Mesodermal cell (in vitro differentiated cells): ENCODE measurements at regions not wholly inside any gene's neighbourhood (a gene's known extent, or its start where the extent isn't known, plus 50 kb on each side); places are given as distances from the start of the nearest gene placed in this dataset.
"Not testable (repeated sequence)": the region's sequence is repeated elsewhere in the genome, so short reads cannot be mapped to it uniquely, and the experiment has no call there.

Experiments used
- H3K27ac ChIP-seq: 2 replicates; pipeline ENCODE4 v1.7.0; 2013; ENCODE audit warnings: mild to moderate bottlenecking, low read depth, low read length, moderate library complexity; ENCODE audit not compliant: severe bottlenecking
- H3K36me3 ChIP-seq: 2 replicates; pipeline ENCODE4 v1.7.1; 2013; ENCODE audit warnings: mild to moderate bottlenecking, low read length, moderate library complexity; ENCODE audit not compliant: control insufficient read depth, insufficient read depth
- H3K4me1 ChIP-seq: one replicate; pipeline ENCODE4 v1.7.1; 2013; ENCODE audit warnings: mild to moderate bottlenecking, low read length; ENCODE audit not compliant: insufficient read depth, control insufficient read depth, poor library complexity, severe bottlenecking
- H3K4me3 ChIP-seq: 2 replicates; pipeline ENCODE4 v1.7.0; 2013; ENCODE audit warnings: low read length, control low read depth, mild to moderate bottlenecking; ENCODE audit not compliant: insufficient read depth, poor library complexity, severe bottlenecking; ENCODE audit errors: extremely low read depth
- H3K9me3 ChIP-seq: 2 replicates; pipeline ENCODE4 v1.7.1; 2013; ENCODE audit warnings: mild to moderate bottlenecking, low read length, moderate library complexity; ENCODE audit not compliant: control insufficient read depth
- WGBS, 2 experiments: methylation state at CpG; one replicate each; pipeline ENCODE4 v1.1.5; 2013; ENCODE audit warnings: missing lambda C conversion rate in 2 of 2; ENCODE audit not compliant: insufficient coverage in 2 of 2; 5-methylcytosine and 5-hydroxymethylcytosine counted together

DNA sequence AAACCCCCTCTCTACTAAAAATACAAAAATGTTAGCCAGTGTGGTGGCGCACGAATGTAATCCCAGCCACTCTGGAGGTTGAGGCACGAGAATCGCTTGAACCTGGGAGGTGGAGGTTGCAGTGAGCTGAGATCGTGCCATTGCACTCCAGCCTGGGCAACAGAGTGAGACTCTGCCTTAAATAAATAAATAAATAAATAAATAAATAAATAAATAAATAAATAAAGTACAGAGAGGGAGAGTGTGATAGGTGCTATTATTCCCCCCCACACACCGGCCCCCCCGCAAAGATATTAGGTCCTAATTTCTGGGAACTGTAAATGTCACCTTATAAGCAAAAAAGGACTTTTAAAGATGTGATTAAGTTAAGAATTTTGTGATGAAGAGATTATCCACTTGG, 291.0 kb downstream of the CCER1 start:
- H3K4me3 ChIP-seq, H3K4me1 ChIP-seq, H3K27ac ChIP-seq, H3K36me3 ChIP-seq, H3K9me3 ChIP-seq: not testable (repeated sequence)
- WGBS, 2 experiments, result no CpG with 5 or more reads among the region's 7 CpGs

DNA sequence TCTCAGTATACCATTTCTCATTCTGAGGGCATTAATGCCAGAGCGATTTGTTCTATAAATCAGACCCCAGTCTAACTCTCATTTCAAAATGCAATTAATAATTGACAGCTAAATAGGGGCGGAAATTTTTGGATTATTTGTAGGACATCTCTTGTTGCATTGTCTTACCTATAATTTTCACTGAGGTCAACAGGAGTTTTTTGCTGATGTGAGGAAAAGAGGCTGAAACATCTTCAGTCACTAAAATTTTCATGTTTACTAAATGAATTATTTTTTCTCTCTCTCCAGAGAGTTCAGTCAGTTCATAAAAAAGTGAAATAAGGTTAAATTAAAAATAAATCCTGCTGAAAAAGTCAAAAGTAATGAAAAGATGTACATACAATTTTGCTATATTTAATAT, 295.9 kb downstream of the CCER1 start:
- Histone ChIP-seq H3K4me1 (no peaks in the 10 kb centered on the region), H3K4me3 (no peak overlapping the region), H3K9me3 (no peaks in the 10 kb centered on the region), H3K36me3 (no peaks in the 10 kb centered on the region), H3K27ac (no peak overlapping the region)
- no CpG with 5 or more reads among the region's 2 CpGs for WGBS, 2 experiments

DNA sequence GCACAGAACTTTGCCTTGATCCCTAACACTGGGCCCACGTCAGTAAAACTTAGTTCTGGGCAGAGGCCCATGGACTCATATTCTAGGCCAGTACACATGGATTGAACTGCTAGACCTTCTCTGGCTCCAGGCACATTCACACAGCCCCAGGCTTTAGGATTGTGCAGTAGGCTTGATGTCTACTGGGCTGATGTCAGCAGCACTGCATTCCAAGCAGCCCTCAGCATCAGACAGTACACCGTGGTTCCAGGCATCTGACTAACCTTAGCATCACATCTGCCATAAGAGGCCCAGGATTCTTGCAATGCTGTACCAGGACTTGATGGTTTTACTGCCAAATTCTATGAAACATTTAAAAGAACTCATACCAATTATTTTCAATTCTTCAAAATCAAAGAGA, 301.9 kb downstream of the CCER1 start:
- Histone ChIP-seq H3K36me3 (no peaks in the 10 kb centered on the region), H3K4me1 (no peaks in the 10 kb centered on the region), H3K27ac (no peak overlapping the region), H3K4me3 (no peak overlapping the region), H3K9me3 (no peaks in the 10 kb centered on the region)
- 80 to 85% methylated on average over 2 of the region's 2 CpGs for WGBS, 2 experiments

DNA sequence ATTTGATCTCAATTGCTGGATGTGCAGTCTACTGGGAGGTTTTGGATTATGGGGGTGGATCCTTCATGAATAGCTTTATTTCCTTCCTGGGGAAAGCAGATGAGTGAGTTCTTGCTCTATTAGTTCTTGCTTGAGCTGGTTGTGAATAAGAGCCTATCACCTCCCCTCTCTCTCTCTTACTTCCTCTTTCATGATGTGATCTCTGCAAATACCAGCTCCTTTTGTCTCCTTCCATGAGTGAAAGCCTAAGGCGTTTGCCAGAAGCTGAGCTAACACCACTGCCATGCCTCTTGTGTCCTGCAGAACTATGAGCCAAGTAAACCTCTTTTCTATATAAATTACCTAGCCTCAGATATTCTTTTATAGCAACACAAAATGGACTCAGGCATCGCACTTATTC, 302.7 kb downstream of the CCER1 start:
- Histone ChIP-seq H3K27ac (no peak overlapping the region), H3K4me3 (no peak overlapping the region), H3K9me3 (no peaks in the 10 kb centered on the region), H3K4me1 (no peaks in the 10 kb centered on the region), H3K36me3 (no peaks in the 10 kb centered on the region)
- WGBS, 2 experiments, result 60% methylated on average over 1 of the region's 2 CpGs; no CpG with 5 or more reads in 1 of the 2 experiments

DNA sequence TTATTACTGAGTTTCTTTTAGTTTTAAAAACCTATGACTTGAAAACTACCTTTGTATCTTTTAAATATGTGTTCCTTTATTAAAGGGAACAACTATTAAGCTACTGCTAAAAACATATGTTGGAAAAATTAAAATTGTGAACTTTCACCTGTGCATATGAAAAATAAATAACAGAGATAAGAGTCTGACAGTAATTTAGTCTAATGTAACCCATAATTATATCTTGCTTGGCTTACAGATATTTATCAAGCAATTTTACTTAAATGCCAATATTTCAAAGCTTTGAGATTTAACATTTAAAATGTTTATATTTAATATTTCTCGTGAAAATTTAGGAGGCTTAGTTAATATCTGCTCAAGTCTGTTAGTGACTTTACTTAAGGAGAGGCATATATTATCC, 309.8 kb downstream of the CCER1 start:
- no peak overlapping the region for H3K4me3 ChIP-seq
- H3K4me1 ChIP-seq, result no peaks in the 10 kb centered on the region
- no peak overlapping the region for H3K27ac ChIP-seq
- H3K36me3 ChIP-seq, result no peaks in the 10 kb centered on the region
- no CpG with 5 or more reads among the region's 1 CpG for WGBS, 2 experiments
- no peaks in the 10 kb centered on the region for H3K9me3 ChIP-seq

DNA sequence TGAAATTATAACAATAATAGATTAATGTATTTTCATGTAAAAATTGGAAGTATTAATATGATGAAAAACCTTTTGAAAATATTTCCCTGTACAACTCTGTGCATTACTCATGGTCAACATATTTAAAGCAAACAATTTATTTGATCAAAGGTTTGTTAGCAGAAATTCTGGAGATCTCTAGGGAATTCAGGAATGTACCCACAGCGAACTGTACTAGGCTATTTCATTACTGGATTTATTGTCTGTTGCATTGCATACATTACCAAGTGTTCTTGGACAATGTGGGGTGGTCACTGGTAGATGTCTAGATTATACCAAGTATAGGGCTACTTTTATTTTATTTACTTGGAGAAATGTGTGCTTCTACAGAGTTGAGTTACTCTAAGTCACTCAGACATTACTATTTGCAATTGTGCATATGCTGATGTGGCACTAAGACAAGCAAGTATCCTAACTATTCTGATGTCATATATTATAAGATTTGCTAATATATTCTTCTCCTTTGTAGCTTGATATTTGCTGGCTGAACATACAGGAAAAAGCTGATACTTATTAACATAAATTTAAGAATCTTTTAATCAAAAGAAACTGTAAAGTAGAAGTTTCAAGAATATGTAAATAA, 323.3 kb downstream of the CCER1 start:
- Histone ChIP-seq H3K9me3 (peaks cover 10% of the 10 kb centered on the region), H3K4me1 (no peaks in the 10 kb centered on the region), H3K27ac (no peak overlapping the region), H3K4me3 (no peak overlapping the region), H3K36me3 (no peaks in the 10 kb centered on the region)
- WGBS, 2 experiments, result 0% methylated on average over 1 of the region's 1 CpG; no CpG with 5 or more reads in 1 of the 2 experiments

DNA sequence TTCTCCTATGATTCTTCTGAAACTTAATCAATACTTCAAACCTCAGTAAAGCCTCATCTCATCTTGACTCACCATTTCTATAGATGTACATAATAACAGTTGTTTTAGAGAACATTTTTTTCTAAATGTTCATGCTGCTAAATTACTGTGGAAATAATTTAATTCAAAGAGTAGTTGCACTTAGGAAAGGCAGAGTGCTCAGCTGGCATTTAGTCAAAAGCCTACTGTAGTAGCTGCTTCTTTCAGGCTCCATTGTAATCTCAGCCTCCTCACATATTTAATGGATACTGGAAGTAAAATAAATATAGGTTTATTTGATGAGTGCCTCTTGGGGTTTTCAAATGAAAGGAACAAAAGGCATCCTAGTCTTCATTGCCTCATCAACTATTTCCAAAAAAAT, 325.0 kb downstream of the CCER1 start:
- Histone ChIP-seq H3K4me1 (no peaks in the 10 kb centered on the region), H3K4me3 (no peak overlapping the region), H3K36me3 (no peaks in the 10 kb centered on the region), H3K27ac (no peak overlapping the region), H3K9me3 (peaks cover 10% of the 10 kb centered on the region)

DNA sequence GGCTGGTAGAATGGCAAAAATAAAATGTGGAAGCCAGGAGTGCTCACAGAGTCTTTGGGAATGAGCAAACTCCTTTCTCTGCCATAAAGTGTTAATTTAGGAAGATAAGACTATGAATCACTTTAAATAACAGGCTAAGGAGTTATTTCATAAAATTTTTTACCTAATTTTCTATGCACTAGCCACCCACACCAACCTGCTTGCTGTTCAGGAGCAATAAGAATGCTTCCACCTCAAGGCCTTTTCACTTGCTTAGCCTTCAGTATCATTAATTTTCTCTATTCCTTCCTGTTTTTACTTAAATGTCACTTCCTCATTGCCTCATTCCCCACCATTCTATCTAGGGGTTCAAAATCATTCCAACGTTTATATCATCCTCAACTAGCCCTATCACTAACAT, 326.8 kb downstream of the CCER1 start:
- Histone ChIP-seq H3K4me3 (no peak overlapping the region), H3K4me1 (peaks cover under 1% of the 10 kb centered on the region), H3K9me3 (peaks cover 3% of the 10 kb centered on the region), H3K27ac (no peak overlapping the region), H3K36me3 (no peaks in the 10 kb centered on the region)
- 100% methylated on average over 1 of the region's 1 CpG for WGBS, 2 experiments

DNA sequence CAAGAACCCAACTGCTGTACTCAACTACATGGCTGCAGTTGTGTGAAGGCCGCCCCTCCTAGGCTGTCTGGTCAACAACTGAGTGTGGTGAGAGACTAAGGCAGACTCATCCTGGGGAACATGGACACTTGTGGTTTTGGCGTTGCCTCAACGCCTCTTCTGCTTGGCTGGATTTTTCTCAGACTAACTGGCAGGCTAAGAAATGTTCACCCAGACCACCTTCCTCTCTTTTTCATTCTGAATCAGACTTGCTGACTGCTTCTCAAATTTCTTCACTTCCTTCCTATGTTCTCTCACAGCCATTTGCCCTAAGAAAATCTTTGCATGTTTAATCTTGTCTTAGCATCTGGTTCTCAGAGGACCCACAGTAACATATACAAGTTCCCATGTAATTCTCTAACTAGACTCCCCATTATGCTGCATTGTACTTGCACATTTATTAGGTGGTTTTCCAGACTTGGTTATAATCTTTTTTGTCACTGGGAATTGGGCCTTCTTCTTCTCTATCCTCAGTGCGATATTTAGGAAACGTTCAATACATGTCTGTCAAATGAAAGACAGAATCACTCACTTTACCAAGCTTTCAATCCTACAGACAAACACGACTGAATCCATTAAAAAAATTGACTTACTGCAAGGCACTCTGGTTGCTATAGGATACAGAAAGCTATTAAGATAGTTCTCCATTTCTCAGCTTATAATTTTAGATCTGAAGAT, 327.6 kb downstream of the CCER1 start:
- 85 to 95% methylated on average over 4 of the region's 6 CpGs for WGBS, 2 experiments
- Histone ChIP-seq H3K4me1 (peaks cover 9% of the 10 kb centered on the region), H3K4me3 (no peak overlapping the region)

DNA sequence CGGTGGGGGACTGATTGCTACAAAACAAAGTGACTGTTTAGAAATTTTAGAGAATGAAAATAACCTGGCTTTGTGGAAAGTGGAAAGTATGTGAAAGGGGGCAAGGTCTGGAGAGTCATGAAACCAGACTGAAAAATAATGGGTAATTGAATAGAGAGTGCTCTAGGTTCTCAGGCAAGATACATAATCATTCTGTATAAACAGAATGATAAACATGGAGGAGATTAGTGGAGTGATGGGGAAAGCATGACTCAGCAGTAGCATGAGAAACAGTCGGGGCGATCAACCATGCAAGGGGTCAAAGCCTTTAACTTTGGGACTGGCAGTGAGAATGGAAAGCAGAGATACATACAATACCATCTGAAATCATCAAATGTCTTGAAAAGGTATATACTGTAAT, 332.5 kb downstream of the CCER1 start:
- peak overlapping the region; percentile 58 for H3K27ac ChIP-seq
- no peaks in the 10 kb centered on the region for H3K36me3 ChIP-seq
- H3K4me1 ChIP-seq, result peaks cover 16% of the 10 kb centered on the region
- H3K9me3 ChIP-seq, result no peaks in the 10 kb centered on the region
- no peak overlapping the region for H3K4me3 ChIP-seq
- WGBS, 2 experiments, result 93 to 100% methylated on average over 1 of the region's 3 CpGs

More for the DNA sequence above, 327.6 kb downstream of the CCER1 start:
- no peaks in the 10 kb centered on the region for H3K9me3 ChIP-seq
- no peaks in the 10 kb centered on the region for H3K36me3 ChIP-seq
- no peak overlapping the region for H3K27ac ChIP-seq

DNA sequence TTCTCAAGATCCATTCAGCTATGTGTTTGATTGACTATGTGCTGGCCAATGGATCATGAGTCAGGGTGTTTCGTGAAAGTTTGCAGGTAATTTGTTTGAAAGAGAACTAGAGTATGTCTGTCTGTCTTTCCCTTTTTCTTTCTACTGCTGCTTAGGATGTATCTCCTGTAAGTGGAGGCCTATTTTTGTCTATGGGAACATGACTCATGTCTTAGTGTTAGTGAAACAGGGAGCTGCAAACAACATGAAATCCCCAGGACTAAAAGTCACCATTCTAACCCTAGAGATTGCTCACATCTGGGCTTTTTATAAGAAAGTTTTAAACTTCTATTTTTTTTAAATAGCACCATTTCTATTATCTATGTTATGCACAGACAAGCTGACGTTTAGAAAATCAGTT, 333.0 kb downstream of the CCER1 start:
- no peaks in the 10 kb centered on the region for H3K36me3 ChIP-seq
- H3K27ac ChIP-seq, result peak overlapping the region; percentile 58
- H3K4me1 ChIP-seq, result peaks cover 16% of the 10 kb centered on the region
- no peak overlapping the region for H3K4me3 ChIP-seq
- H3K9me3 ChIP-seq, result no peaks in the 10 kb centered on the region
- 60 to 100% methylated on average over 1 of the region's 2 CpGs for WGBS, 2 experiments
